Trophoblast cell (in vitro differentiated cells and primary cell): ENCODE measurements at regions not wholly inside any gene's neighbourhood (a gene's known extent, or its start where the extent isn't known, plus 50 kb on each side); places are given as distances from the start of the nearest gene placed in this dataset.

Source experiments
- DNase-seq, 2 donors: peaks; one replicate each; pipeline ENCODE4 v3.0.0-alpha.2; 2016
- H2AFZ ChIP-seq: 2 replicates; pipeline ENCODE4 v1.6.1; 2013; ENCODE audit warnings: low read length, moderate library complexity, mild to moderate bottlenecking; ENCODE audit not compliant: insufficient read depth, poor library complexity
- H2AK5ac ChIP-seq: 2 replicates; pipeline ENCODE4 v1.6.1; 2013; ENCODE audit warnings: mild to moderate bottlenecking, low read length
- H2BK120ac ChIP-seq: 2 replicates; pipeline ENCODE4 v1.6.1; 2013; ENCODE audit warnings: low read length, mild to moderate bottlenecking, moderate library complexity; ENCODE audit not compliant: insufficient read depth, poor library complexity
- H2BK12ac ChIP-seq: 2 replicates; pipeline ENCODE4 v1.6.1; 2013; ENCODE audit warnings: mild to moderate bottlenecking, low read length, moderate library complexity
- H2BK5ac ChIP-seq: 2 replicates; pipeline ENCODE4 v1.6.1; 2013; ENCODE audit warnings: low read length, low read depth, moderate library complexity, mild to moderate bottlenecking; ENCODE audit not compliant: poor library complexity
- H3K14ac ChIP-seq: 2 replicates; pipeline ENCODE4 v1.6.1; 2013; ENCODE audit warnings: mild to moderate bottlenecking, low read length
- H3K18ac ChIP-seq: 2 replicates; pipeline ENCODE4 v1.6.1; 2013; ENCODE audit warnings: mild to moderate bottlenecking, low read length
- H3K23ac ChIP-seq: 2 replicates; pipeline ENCODE4 v1.6.1; 2013; ENCODE audit warnings: low read length
- H3K27ac ChIP-seq: 2 replicates; pipeline ENCODE4 v1.5.1; 2013; ENCODE audit warnings: low read depth, mild to moderate bottlenecking, inconsistent platforms, low read length, moderate library complexity
- H3K27me3 ChIP-seq: 2 replicates; pipeline ENCODE4 v1.6.1; 2013; ENCODE audit warnings: inconsistent platforms, mild to moderate bottlenecking, low read length, moderate library complexity; ENCODE audit not compliant: insufficient read depth
- H3K36me3 ChIP-seq, 2 experiments: 1 replicate in 1 of 2; 2 replicates in 1 of 2; pipeline ENCODE4 v1.6.1; 2013; ENCODE audit warnings: low read length in 2 of 2, mild to moderate bottlenecking in 2 of 2, moderate library complexity in 1 of 2; ENCODE audit not compliant: insufficient read depth in 2 of 2, control insufficient read depth in 1 of 2
- H3K4ac ChIP-seq: 2 replicates; pipeline ENCODE4 v1.6.1; 2013; ENCODE audit warnings: low read depth, mild to moderate bottlenecking, low read length, moderate library complexity
- H3K4me1 ChIP-seq, 2 experiments: 1 replicate in 1 of 2; 2 replicates in 1 of 2; pipeline ENCODE4 v1.6.1; 2013; ENCODE audit warnings: low read length in 2 of 2, mild to moderate bottlenecking in 2 of 2, moderate library complexity in 1 of 2; ENCODE audit not compliant: insufficient read depth in 2 of 2, control insufficient read depth in 1 of 2
- H3K4me2 ChIP-seq: 2 replicates; pipeline ENCODE4 v1.6.1; 2013; ENCODE audit warnings: inconsistent platforms, mild to moderate bottlenecking, low read length, moderate library complexity
- H3K4me3 ChIP-seq: 2 replicates; pipeline ENCODE4 v1.5.1; 2013; ENCODE audit warnings: mild to moderate bottlenecking, low read depth, low read length, inconsistent platforms
- H3K79me1 ChIP-seq: one replicate; pipeline ENCODE4 v1.6.1; 2013; ENCODE audit warnings: low read length
- H3K79me2 ChIP-seq: 2 replicates; pipeline ENCODE4 v1.6.1; 2013; ENCODE audit warnings: low read length, mild to moderate bottlenecking; ENCODE audit not compliant: control insufficient read depth, insufficient read depth, poor library complexity
- H3K9ac ChIP-seq: 2 replicates; pipeline ENCODE4 v1.6.1; 2013; ENCODE audit warnings: mild to moderate bottlenecking, low read length
- H3K9me3 ChIP-seq: 2 replicates; pipeline ENCODE4 v1.6.1; 2013; ENCODE audit warnings: low read depth, mild to moderate bottlenecking, control low read depth, inconsistent platforms, low read length; ENCODE audit not compliant: insufficient read depth
- H4K12ac ChIP-seq: 2 replicates; pipeline ENCODE4 v1.6.1; 2013; ENCODE audit warnings: low read depth, mild to moderate bottlenecking, low read length, moderate library complexity
- H4K8ac ChIP-seq: 2 replicates; pipeline ENCODE4 v1.6.1; 2013; ENCODE audit warnings: low read depth, mild to moderate bottlenecking, low read length, moderate library complexity
- H4K91ac ChIP-seq: one replicate; pipeline ENCODE4 v1.6.1; 2013; ENCODE audit warnings: low read depth, mild to moderate bottlenecking, low read length, moderate library complexity
- WGBS: extraction: QIAGEN DNeasy Blood & Tissue Kit; methylation state at CpG from one replicate; pipeline ENCODE4 v1.1.7; 2013; ENCODE audit warnings: missing lambda C conversion rate; ENCODE audit not compliant: insufficient read length, insufficient coverage; ENCODE audit errors: extremely low coverage; 5-methylcytosine and 5-hydroxymethylcytosine counted together

GRCh38 chr10:18976696-18977251 lies 71.8 kb upstream of the MALRD1 start:
- Histone ChIP-seq H2AK5ac (no peak overlapping the region), H3K4me3 (no peak overlapping the region), H3K9me3 (no peaks in the 10 kb centered on the region), H3K14ac (no peak overlapping the region), H3K4me2 (no peak overlapping the region), H3K79me2 (no peaks in the 10 kb centered on the region), H3K36me3 (no peaks in the 10 kb centered on the region), H3K18ac (no peak overlapping the region), H3K9ac (no peak overlapping the region), H3K23ac (no peak overlapping the region), H2BK12ac (no peak overlapping the region), H3K79me1 (no peaks in the 10 kb centered on the region), H3K27ac (no peak overlapping the region), H3K27me3 (no peaks in the 10 kb centered on the region), H4K8ac (no peak overlapping the region), H2AFZ (no peak overlapping the region), H2BK5ac (no peak overlapping the region), H3K4me1 (no peaks in the 10 kb centered on the region), H3K4ac (no peak overlapping the region), H4K91ac (no peak overlapping the region), H4K12ac (no peak overlapping the region), H2BK120ac (no peak overlapping the region)
- DNase-seq, result no peak
- WGBS, result no CpG with 5 or more reads among the region's 4 CpGs

GRCh38 chr10:18980089-18980629 lies 68.4 kb upstream of the MALRD1 start:
- Histone ChIP-seq H4K8ac (no peak overlapping the region), H3K4me3 (no peak overlapping the region), H3K9me3 (no peaks in the 10 kb centered on the region), H2BK12ac (no peak overlapping the region), H3K27me3 (no peaks in the 10 kb centered on the region), H3K79me2 (no peaks in the 10 kb centered on the region), H2AK5ac (no peak overlapping the region), H3K23ac (no peak overlapping the region), H3K79me1 (no peaks in the 10 kb centered on the region), H3K4me2 (no peak overlapping the region), H3K27ac (no peak overlapping the region), H2AFZ (no peak overlapping the region), H3K9ac (no peak overlapping the region), H2BK120ac (no peak overlapping the region), H3K4me1 (no peaks in the 10 kb centered on the region), H3K4ac (no peak overlapping the region), H4K91ac (no peak overlapping the region), H2BK5ac (no peak overlapping the region), H4K12ac (no peak overlapping the region), H3K36me3 (no peaks in the 10 kb centered on the region), H3K18ac (no peak overlapping the region), H3K14ac (no peak overlapping the region)
- WGBS, result no CpG with 5 or more reads among the region's 4 CpGs
- DNase-seq, result no peak

GRCh38 chr10:18984531-18984930 lies 64.1 kb upstream of the MALRD1 start:
- Histone ChIP-seq H3K4me2 (no peak overlapping the region), H4K91ac (no peak overlapping the region)

GRCh38 chr10:18988338-18988737 lies 60.3 kb upstream of the MALRD1 start:
- H3K27me3 ChIP-seq, result no peaks in the 10 kb centered on the region
- H3K4ac ChIP-seq, result no peak overlapping the region
- H3K79me2 ChIP-seq, result no peaks in the 10 kb centered on the region
- H2BK5ac ChIP-seq, result no peak overlapping the region
- H3K9ac ChIP-seq, result no peak overlapping the region
- H3K9me3 ChIP-seq, result peaks cover 6% of the 10 kb centered on the region
- no CpG with 5 or more reads among the region's 2 CpGs for WGBS
- H2BK12ac ChIP-seq, result no peak overlapping the region
- H3K18ac ChIP-seq, result no peak overlapping the region
- H3K27ac ChIP-seq, result no peak overlapping the region
- no peak overlapping the region for H2AFZ ChIP-seq
- no peak overlapping the region for H3K4me3 ChIP-seq
- no peaks in the 10 kb centered on the region for H3K4me1 ChIP-seq
- no peak overlapping the region for H4K8ac ChIP-seq
- H4K91ac ChIP-seq, result no peak overlapping the region
- no peak overlapping the region for H3K4me2 ChIP-seq
- peaks cover 1 to 2% of the 10 kb centered on the region in 2 experiments for H3K36me3 ChIP-seq
- H2AK5ac ChIP-seq, result no peak overlapping the region
- no peak overlapping the region for H4K12ac ChIP-seq
- no peak for DNase-seq
- H2BK120ac ChIP-seq, result no peak overlapping the region
- no peak overlapping the region for H3K14ac ChIP-seq
- no peaks in the 10 kb centered on the region for H3K79me1 ChIP-seq
- H3K23ac ChIP-seq, result no peak overlapping the region

More at GRCh38 chr10:18984531-18984930, 64.1 kb upstream of the MALRD1 start:
- no peak overlapping the region for H3K4ac ChIP-seq
- H3K9ac ChIP-seq, result no peak overlapping the region
- no peaks in the 10 kb centered on the region for H3K79me1 ChIP-seq
- no peak overlapping the region for H2AFZ ChIP-seq
- H3K18ac ChIP-seq, result no peak overlapping the region
- H2BK120ac ChIP-seq, result no peak overlapping the region
- H3K9me3 ChIP-seq, result peaks cover 6% of the 10 kb centered on the region
- H3K23ac ChIP-seq, result no peak overlapping the region
- H2BK12ac ChIP-seq, result no peak overlapping the region
- H4K8ac ChIP-seq, result no peak overlapping the region
- H3K27ac ChIP-seq, result no peak overlapping the region
- no peak overlapping the region for H2BK5ac ChIP-seq
- no peaks in the 10 kb centered on the region for H3K27me3 ChIP-seq
- H4K12ac ChIP-seq, result no peak overlapping the region
- DNase-seq, result no peak
- no peak overlapping the region for H2AK5ac ChIP-seq
- no peak overlapping the region for H3K4me3 ChIP-seq
- H3K36me3 ChIP-seq, result peaks cover 1 to 2% of the 10 kb centered on the region in 2 experiments
- WGBS, result no CpG with 5 or more reads among the region's 3 CpGs
- H3K79me2 ChIP-seq, result no peaks in the 10 kb centered on the region
- no peaks in the 10 kb centered on the region for H3K4me1 ChIP-seq
- H3K14ac ChIP-seq, result no peak overlapping the region
